HPDE6-E6E7 (cell line): ENCODE measurements at regions not wholly inside any gene's neighbourhood (a gene's known extent, or its start where the extent isn't known, plus 50 kb on each side); places are given as distances from the start of the nearest gene placed in this dataset.
"Not testable (repeated sequence)": the region's sequence is repeated elsewhere in the genome, so short reads cannot be mapped to it uniquely, and the experiment has no call there.

Experiments
- DNase-seq: peaks from one replicate; pipeline ENCODE4 v3.0.0; 2011; ENCODE audit warnings: missing footprints; ENCODE audit errors: extremely low spot score

GRCh38 chr20:48329676-48330664 is 497.8 kb downstream of the PREX1 start:
- DNase-seq, result no peak

- DNase-seq, result no peak
Observed at GRCh38 chr20:48329031-48329615, 498.7 kb downstream of the PREX1 start.

DNA sequence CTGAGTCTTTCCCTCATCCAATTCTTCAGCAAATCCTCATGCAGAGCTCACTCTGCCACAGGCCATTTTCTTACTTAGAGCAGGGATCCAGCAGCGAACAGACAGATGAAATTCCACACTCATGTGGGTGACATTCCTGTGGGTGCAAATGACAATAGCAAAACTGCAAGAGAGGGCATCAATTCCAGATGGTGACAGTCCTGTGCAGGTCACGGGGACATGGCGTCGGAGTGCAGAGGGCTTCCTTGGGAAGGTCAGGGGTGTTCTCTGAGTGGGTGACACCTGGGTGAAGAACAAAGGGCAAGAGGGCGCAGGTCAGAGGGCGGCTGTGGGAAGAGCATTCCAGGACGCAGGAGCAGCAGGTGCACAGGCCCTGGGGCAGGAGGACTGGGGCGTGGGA is 500.0 kb downstream of the PREX1 start:
- not testable (repeated sequence) for DNase-seq

- no peak for DNase-seq
Observed at GRCh38 chr20:48326868-48327267, 500.9 kb downstream of the PREX1 start.

- no peak for DNase-seq
Observed at GRCh38 chr20:48326434-48326691, 501.4 kb downstream of the PREX1 start.

DNA sequence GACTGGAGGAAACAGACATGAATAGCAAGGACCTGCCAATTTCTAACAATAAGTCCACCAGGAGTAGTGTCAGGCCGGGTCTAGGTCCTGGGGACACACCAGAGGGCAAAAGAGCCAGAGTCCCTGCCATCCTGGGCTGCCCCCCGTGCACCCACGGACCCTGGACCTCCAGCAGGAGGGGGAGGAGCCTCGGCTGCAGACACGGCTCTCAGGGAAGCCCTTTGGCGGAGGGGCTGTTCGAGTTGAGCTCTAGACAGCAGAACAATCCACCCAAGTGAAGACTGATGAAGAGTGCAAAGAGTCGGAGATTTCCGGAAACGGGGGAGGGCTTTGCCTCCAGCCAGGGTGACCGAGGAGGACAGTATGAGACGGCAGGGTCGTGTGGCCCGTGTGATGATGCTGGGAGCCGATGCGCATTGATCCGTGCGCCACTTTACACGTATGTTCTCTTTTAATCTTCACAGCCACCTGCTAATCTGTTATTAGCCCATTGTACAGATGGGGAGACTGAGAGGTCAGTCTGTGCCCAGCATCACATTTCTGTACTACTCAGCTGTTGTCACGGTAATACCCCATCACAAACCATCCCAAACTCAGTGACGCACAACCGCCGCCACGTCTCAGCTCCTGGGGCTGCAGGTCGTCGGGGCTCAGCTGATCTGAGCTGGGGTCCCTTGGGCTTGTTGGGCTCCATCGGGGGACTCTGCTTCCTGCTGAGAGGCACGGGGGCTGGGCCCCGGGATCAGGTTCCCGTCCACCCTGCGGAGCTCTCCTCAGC is 502.0 kb downstream of the PREX1 start:
- DNase-seq, result no peak

- no peak for DNase-seq
Observed at GRCh38 chr20:48324744-48325143, 503.1 kb downstream of the PREX1 start.

DNA sequence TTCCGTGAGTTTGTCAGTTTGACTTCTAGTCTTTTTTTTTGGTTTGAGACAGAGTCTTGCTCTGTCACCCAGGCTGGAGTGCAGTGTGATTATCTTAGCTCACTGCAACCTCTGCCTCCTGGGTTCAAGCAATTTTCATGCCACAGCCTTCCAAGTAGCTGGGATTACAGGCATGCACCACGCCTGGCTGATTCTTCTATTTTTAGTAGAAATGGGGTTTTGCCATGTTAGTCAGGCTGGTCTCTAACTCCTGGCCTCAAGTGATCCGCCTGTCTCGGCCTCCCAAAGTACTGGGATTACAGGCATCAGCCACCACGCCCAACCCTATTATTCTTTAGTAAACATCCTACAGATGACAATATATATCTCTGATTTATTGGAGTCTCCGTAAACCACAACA is 506.5 kb downstream of the PREX1 start:
- DNase-seq, result no peak

GRCh38 chr20:48319943-48320584 is 507.7 kb downstream of the PREX1 start:
- no peak for DNase-seq

- DNase-seq, result no peak
Observed at GRCh38 chr20:48317578-48317977, 510.2 kb downstream of the PREX1 start.

DNA sequence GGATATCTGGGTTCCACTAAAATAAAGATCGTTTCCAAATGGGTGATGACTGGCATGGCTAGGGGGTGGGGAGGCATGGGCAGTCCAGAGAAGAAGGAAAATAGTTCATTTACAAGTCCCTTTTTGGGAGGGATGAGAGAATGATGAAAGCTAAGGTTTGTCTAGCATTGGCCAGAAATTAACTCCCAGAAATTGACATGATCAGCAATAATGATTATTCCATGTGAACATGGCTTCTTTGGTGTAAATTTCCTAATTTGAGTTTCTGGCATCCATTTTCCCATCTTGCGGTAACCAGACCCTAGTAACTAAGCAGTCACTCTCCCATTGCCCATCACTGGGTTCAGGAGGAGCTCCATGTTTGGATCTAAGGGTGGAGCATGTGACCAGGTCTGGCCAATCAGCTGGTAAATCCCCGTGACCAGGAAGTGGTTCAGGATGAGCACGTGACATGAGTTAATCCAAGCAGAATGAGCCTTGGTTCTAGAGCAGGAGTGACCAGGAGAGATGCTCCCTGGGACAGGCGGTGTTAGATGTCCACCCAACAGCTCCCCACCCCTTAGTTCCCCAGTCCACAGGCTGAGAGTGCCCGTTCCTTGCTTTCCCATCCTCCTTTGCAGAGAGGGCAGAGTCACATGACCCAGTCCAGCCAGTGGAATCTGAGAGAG is 512.7 kb downstream of the PREX1 start:
- no peak for DNase-seq

- DNase-seq, result no peak
Observed at GRCh38 chr20:48313324-48313723, 514.5 kb downstream of the PREX1 start.

DNA sequence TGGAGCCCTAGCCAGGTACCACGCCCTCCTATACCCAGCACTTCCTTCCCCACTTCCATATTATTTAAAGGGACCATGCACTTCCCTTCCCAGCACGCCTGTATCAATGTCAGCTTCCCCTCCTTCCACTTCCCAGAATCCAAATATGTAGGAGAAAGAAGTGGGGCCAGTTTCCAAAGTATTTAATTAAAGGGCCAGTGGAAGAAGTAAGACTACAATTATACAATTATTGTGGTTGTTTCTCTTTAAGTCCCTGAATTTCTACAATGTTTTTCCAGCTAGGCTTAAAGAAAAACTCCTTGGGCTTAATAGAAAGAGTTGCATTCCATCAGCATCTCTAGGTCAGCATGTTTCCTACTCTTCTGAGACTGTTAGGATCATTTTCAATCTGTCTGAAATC is 515.8 kb downstream of the PREX1 start:
- DNase-seq, result no peak

DNA sequence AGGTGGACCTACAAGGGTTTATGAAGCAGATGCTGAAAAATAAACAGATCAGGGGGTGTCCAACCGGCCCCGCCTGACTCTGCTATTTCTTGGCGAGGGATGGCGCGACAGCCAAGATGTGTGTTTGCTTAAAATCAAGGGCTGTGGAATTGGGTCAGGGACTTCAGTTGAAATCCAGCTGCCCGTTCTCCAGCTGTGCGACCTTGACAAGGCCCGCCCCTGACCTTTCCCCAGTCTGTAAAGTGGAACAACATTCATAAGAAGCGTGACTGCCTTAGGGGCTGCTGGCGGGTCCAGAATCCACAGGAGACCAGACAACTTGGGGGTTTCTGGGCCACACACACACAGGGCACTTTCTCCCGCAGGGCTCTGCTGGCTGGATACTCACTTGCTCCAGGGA is 517.5 kb downstream of the PREX1 start:
- DNase-seq, result no peak

- no peak for DNase-seq
Observed at GRCh38 chr20:48309293-48309692, 518.5 kb downstream of the PREX1 start.

DNA sequence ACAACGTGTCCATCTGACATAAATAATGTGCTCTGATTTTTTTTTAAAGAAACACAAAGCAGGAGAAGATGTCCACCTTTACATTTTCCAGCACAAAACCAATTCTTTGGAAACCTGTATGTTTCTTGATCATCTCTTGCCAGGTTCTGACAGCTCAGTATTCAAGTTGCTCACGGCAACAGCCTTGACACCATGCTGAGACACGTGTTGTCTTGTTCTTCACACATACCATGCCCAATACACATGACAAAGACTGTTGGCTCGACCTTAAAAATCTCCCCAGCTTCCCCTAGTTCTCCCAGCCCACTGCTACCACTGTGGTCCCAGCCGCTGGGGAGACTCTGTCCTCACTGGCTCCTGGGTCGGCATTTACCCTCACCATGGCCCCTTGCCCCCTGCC is 518.9 kb downstream of the PREX1 start:
- no peak for DNase-seq

DNA sequence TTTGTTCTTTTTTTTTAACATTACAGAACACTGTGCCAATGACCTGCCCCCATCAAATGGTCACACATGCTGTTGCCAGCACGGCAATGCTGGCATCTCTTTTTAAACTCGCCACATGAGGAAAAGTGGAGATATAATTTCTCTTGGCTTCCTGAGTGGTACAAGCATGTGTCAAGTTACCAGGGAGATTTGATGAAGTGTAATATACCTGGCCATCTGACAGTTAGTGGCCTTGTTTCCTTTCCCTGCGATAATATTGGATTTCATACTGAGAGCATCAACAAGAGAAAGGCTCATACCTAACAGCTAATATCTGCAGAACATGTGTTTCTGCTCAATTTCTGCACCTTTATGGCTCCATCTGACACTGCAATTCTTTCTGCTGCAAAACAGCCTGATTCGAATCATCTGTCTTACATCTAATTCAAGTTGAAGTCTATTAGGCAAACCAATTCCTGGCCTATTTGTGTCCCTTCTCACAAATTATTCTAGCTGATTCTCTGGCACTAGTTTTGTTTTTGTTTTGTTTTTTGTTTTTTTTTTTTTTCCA is 519.5 kb downstream of the PREX1 start:
- no peak for DNase-seq

- no peak for DNase-seq
Observed at GRCh38 chr20:48307277-48307676, 520.5 kb downstream of the PREX1 start.

- no peak for DNase-seq
Observed at GRCh38 chr20:48302844-48303542, 517.7 kb upstream of the SULF2 start.

- no peak for DNase-seq
Observed at GRCh38 chr20:48302149-48302548, 516.9 kb upstream of the SULF2 start.

DNA sequence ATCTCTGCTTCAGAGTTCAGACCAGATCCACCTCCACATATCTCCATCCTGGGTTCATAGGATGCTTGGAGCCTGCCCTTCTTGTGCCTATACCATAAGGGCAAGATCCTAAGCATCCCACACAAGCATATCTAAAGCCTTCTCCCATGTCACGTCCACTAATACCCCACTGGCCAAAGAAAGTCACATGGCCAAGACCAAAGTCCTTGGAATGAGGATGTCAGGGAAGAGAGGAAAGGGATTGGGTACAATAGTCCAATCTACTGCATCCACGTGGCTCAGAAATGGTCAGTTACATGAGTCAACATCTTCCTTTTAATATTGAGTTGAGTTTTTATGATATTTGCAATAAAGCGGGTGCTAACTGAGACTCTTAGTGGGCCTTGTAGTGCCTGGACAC is 515.9 kb upstream of the SULF2 start:
- DNase-seq, result no peak
